OCI-M1 (cell line): ENCODE measurements at regions not wholly inside any gene's neighbourhood (a gene's known extent, or its start where the extent isn't known, plus 50 kb on each side); places are given as distances from the start of the nearest gene placed in this dataset.

Experiments
- DNase-seq: peaks from one replicate; lab custom pipeline; 2025; lab: John Stamatoyannopoulos, UW

- no peak for DNase-seq
Measured at GRCh38 chr3:167895178-167895577, 159.7 kb downstream of the SERPINI1 start.

GRCh38 chr3:167892205-167892604 lies 156.7 kb downstream of the SERPINI1 start:
- DNase-seq: no peak

GRCh38 chr3:167887096-167887495 lies 151.6 kb downstream of the SERPINI1 start:
- DNase-seq: peak; percentile 46

GRCh38 chr3:167886690-167887089 lies 151.2 kb downstream of the SERPINI1 start:
- DNase-seq: peak; percentile 46

- peak; percentile 12 for DNase-seq
Measured at GRCh38 chr3:167885277-167885676, 149.8 kb downstream of the SERPINI1 start.

- DNase-seq: no peak
Measured at GRCh38 chr3:167884481-167884880, 149.0 kb downstream of the SERPINI1 start.

GRCh38 chr3:167883452-167883851 lies 147.9 kb downstream of the SERPINI1 start:
- DNase-seq: no peak

GRCh38 chr3:167882057-167882667 lies 146.6 kb downstream of the SERPINI1 start:
- DNase-seq: peak; percentile 77

GRCh38 chr3:167880183-167880582 lies 144.7 kb downstream of the SERPINI1 start:
- DNase-seq: no peak

GRCh38 chr3:167876620-167877281 lies 141.2 kb downstream of the SERPINI1 start:
- peak; percentile 62 for DNase-seq
